ENCODE measurements at regions not wholly inside any gene's neighbourhood (a gene's known extent, or its start where the extent isn't known, plus 50 kb on each side); places are given as distances from the start of the nearest gene placed in this dataset.

DNA sequence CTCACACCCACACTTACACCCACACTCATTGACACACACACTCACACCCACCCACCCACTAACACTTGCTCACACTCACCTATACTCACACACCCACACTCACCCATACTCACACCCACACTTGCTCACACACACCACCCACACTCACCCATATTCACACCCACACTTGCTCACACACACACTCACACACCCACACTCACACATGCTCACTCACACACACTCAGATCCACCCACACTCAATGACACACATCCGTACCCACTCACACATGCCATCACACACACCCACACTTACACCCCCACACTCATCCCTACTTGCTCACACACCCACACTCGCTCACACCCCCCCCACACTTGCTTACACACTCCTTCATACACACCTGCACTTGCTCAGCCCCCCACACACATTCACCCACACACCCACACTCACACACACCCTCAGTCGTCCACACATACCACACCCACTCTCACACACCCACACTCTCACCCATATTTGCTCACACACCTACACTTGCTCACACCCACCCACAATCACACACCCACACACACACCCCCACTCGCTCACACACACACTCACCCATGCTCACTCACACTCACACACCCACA, 321.1 kb upstream of the N4BP1 start:
- DNase-seq: no peak

DNA sequence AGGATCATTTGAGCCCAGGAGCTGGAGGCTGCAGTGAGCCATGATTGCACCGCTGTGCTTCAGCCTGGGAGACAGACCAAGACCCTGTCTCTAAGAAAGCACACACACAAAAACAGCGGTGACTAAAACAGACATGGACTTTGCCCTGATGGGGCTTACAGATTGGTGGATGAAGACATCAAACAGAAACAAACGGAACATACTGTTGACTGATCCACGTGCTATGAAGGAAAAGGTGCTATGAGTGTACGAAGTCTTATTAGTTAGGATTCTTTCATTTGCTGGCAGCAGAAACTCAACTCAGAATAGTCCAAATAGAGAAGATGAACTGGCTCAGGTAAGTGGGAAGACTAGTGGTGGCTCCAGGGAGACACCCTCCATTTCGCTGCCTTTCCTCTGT, 309.8 kb upstream of the N4BP1 start:
- no peak for DNase-seq

DNA sequence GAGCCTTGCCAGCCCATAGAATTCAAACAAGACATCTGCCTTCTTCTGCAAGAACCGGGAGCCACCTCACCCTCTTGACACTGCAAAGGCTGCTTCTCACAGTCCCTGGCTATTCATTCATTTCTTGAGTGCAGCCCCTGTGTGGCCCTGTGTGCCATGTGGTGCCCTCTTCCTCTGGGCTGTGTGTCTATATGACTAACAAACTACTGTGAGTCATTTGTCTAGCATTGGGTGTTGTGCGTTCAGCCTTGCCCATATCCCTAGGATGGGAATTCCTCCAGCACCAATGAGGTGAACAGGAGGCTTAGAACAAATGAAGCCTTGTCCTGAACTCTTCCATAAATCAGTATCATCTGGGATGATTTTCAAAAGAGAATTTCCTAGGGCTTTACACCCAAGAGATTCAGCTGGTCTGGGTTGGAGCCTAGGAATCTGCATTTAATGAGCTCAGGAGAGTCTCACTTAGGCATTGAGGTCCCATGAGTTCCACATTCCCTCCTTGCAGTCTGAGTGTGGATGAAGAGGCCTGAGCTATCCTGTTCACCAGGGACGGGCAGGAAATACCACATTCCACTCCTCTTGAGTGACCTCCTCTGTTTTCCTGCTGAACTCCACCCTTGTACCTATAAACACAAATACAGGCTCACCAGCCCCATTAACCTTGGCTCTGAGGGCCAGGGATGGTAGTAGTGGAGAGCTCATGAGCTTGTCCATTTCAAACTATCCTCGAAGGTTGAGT, 308.7 kb upstream of the N4BP1 start:
- no peak for DNase-seq

DNA sequence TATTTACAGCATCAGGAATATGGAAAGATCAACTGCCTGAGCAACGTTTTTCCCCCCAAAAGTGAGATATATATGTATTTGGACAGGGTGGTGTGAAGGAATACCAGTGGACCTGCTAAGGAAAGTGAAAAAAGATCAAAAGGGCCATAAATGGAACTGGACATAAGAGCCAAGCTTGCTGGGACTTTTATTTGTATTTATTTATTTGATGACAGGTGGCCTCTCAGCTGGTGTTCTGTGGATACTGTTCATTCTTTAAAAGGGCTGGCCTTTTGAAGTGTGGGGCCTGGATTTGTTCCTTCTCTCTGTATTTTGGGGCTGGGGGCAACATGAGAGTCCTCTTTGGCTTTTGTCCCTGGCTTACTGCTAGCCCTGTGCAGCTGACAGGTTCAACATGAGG, 306.6 kb upstream of the N4BP1 start:
- no peak for DNase-seq

DNA sequence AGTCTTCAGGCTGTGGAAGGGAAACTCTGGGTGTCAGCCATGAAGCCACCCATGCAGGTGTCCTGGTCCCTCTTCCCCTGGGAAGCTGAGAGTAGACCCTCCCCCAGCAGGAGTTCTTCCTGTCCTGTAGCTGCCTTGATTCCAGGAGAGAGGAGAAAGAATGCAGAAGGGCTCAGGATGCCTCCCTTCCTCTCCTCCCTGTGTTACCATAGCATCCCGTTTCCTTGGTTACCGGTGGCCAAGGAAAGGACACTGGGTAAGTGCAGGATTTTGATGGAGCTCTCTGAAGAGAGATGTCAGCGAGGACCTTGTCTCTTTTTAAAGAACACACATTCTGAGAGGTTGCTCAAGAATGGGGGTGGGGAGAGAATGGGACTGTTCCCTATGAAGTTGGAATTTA, 304.1 kb upstream of the N4BP1 start:
- DNase-seq: no peak

DNA sequence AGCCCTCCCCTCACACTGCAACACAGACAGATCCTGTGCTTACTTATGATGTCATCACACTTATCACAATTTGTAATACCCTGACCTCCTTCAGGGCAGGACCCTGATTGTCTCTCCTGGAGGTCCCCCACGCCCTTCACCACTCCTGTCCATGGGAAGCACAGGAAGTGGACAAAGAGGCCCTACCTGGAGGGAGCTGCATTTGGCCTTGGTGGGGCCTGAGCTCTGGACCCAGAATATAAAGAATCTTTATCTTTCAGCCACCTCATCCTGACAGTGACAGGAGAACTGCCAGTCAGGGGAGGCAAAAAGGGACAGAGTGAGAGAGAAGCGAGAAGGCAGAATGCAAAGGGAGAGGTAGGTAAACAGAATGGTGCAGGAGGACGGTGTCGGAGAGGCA, 303.4 kb upstream of the N4BP1 start:
- DNase-seq: no peak

DNA sequence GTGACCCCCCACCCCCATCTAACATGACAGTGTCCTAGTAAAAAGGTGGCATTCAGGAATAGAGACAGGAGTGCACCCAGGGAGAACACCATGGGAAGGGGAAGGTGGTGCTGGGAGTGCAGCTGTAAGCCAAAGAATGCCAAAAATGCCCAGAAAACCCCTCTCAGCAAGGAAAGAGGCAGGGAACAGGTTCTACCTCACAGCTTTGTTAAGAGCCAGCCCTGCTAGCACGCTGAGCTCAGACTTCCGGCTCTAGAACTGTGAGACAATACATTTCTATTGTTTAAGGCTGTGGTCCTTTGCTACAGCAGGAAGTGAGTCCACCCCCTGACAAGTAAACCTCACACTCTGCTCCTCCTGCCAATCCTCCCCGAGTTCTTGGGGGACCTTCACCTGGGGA, 302.4 kb upstream of the N4BP1 start:
- no peak for DNase-seq

DNA sequence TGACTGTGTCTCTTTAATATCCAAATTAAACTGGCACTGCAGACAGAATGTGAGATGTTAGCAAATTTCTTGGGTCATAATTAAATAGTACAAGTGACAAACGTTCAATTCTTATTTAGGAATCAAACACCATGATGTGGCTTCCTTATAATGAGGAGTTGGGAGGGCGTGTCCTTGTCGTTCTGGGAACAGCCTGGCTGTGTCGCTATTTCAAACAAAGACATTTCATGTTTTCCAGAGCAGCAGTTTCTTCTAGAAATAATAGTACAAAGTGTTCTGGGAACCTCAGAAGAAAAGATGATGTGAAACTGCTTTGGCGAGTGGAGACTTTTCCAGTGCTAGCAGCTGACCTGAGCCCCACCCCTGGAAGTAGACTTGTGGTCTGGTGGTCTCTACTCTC, 301.7 kb upstream of the N4BP1 start:
- no peak for DNase-seq

DNA sequence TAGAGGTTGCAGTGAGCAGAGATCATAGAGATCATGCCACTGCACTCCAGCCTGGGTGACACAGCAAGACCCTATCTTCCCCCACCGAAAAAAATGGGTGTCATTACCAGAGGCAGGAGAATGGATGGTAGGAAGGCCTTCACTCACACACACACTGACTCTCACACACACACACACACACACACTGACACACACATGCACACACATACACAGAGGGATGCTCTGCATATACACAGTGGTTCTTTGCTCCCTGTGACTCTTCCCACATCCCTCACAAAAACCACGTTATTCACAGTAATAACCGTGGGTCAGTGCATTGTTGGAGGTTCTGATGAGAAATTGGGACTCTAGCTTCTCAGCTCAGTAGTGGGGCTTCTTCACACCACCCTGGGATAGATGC, 300.2 kb upstream of the N4BP1 start:
- DNase-seq: no peak

DNA sequence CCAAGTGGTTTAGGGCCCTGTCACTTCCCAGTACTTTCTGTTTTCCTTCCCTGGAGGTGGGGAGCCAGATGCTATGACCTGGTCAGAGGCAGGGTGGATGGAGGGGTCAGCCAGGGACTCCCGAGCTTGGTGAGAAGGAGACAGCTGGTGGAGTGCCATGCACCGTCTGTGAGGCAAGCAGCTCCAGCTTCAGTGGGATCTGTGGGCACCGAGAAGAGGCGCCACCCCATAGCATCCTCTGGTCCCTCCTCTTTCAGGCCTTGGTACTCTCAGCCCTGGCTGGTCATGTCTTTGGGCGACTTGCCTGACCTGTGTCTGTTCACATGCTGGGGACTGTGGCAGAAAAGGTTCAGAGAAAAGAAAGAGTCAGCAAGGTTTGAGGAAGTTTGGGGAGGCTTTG, 299.3 kb upstream of the N4BP1 start:
- no peak for DNase-seq

DNA sequence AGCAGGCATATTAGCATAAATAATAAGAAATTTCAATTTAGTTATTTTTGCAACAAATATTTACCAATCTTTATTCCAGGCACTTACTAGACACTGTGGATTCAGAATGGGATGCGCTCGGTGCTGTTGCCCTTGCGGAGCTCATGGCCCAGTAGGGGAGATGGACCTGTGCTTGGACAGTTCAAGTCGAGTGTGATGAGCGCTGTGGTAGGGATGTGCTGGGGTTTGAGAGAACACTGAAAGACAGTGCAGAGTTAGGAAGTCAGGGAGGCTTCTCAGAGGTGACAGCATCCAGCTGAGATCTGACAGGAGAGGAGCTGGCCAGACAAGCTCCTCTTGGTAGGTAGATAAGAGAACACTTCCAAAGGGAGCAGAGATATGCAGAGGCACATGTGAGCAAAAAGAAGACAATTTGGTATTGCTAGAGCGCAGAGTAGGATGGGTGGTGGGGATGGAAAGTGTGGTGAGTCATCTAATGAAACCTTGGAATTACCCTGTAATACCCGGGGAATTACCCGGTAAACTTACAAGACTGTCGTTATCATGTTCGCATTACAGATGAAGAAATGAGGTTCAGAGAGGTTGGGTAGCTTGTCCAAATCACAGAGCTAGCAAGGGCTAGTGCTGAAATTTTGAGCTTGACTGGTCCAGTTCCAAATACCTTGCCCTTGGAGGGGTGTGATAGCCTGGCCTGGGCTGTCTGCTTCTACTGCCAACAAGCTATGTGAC, 298.1 kb upstream of the N4BP1 start:
- DNase-seq: no peak

DNA sequence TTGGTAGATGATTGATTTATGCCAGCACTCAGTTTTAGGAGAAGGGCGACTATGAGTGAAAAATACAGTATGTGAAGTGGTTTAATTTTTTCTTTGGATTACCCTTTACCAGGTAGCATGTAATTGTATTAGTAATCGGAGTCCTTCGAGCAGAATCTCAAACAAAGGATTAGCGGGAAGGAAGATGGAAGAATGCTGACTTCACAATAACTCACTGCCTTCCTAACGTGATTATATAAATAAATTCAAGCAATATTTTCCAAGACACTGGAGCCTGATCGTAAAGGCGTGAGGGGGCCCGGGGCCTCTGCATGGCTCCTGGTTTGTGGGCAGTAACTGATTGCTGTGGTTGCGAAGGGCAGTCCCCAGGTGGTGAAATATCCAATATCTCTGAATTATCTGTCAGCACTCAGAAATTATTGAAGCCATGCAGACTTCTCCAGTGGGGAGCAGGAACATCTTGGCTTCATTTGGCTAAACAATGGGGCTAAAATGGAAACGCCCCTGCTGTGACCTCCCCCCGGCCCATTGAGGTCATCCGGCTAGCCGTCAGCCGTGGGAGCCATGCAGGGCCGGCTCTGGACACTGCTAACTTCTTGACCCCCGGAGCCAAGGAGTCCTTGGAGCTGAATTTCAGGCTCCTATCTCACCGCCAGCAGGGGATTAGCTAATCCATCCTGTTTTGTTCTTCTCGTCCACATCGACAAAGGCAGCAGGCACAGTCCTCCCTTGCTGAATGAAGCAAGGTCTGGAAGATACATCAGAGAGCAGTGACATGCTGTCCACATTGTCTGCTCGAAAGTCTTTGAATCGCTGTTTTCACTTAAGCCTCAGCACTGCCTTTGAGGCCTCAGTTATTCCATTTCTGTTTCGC, 295.9 kb upstream of the N4BP1 start:
- no peak for DNase-seq

DNA sequence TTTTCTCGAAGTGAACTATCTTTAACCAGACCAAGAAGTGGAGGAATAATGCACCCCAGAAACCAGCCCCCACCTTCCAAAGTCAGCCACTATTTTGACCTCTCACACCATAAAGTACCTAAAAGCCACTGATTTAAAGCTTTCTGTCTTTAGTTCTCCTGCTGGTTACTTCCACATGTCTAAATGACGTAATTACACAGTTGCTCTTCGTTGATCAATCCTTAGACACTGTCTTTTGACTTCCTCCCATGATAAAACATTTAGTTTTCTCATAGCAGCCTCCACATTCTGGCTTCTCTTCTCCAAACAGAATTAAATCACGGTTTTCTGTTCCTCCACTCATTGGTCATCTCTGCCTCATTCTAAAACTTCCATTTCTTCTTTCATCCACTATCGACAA, 294.4 kb upstream of the N4BP1 start:
- DNase-seq: no peak

DNA sequence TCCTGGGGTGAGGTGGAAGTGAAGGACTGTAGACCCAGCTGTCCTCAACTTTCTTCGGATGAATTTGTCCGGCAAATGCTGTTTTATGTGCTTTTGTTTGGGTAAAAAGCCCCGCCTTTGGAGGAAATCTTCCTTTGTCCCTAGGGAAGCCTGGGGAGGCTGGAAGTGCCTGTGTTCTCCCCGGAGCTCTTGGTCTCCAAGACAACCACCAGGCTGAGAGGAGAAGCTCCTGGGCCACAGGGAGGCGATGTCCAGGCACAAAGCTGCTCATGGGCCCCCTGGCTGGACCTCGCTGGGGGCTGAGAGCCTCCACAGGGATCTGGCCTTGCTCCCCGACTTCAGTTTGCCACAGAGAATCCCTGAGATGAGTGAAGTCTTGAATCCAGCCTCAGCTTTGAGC, 293.1 kb upstream of the N4BP1 start:
- DNase-seq: no peak

DNA sequence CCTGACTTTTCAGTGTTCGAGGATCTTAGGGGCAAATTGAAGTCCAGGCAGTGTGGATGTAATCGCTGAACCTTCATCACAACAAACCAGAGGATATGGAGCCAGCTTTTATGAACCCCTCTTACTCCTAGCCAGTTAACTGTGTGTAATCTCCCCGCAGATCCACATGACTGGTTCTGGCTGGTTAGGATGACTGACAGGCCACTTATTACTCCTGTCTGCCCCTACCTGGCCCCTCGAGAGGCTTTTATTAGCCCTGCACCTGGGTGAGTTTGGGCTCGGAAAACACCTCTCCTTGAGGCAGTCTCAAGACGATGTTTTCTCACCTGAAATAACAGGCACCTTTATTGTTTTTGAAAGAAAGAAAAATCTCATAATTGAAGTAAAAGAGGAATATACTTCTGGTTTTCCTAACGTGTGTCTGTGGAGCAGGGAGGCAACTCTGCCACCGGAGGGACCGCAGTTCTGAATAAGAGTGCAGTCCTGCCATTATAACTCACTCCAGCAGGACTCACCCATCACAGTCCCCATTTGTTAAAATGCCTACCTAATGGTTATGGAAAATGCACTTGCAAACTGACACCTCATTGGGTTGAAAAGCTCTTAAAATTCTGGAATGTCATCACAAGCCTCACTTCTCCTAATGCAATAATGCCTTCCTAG, 291.9 kb upstream of the N4BP1 start:
- no peak for DNase-seq

DNA sequence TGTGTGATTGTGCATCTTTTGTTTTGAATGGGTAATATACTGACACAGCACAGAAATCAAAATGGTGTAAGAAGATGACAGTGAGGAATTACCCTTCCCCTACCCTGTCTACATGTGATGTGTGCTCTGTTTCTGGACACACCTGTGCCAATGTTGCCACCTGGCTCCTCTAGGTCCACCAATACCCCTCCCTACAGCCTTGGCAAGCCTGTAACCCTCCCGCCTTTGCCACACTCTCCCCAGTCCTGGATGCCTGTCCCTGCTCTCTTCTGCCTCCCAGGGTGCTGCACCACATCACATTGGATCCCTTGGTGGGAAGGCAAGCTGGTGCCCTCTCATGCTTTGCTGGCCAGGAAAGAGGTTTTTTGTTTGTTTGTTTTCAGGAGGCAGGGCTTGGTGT, 289.5 kb upstream of the N4BP1 start:
- no peak for DNase-seq

DNA sequence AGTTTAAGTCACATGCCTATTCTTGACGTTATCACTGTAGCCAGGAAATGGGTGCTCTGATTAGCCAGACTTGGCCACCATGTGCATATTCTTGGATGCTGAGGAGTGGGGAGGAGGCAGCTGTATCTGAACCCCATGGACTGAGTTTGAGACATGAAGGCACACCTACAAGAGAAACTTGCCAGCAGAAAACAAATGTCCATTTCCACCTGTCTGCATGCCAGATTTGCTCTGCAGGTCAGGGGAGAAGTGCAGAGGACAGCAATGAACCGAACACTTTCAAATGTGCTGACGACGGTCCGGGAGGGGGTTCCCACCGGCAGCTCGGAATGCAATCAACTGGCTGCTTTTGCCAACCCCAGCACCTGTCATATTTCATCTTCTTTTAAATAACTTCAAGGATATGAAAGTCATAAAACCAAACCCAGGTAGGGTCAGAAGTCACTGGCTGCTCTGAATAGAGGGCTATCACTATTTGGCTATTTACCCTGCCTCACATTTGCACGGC, 287.8 kb upstream of the N4BP1 start:
- no peak for DNase-seq

DNA sequence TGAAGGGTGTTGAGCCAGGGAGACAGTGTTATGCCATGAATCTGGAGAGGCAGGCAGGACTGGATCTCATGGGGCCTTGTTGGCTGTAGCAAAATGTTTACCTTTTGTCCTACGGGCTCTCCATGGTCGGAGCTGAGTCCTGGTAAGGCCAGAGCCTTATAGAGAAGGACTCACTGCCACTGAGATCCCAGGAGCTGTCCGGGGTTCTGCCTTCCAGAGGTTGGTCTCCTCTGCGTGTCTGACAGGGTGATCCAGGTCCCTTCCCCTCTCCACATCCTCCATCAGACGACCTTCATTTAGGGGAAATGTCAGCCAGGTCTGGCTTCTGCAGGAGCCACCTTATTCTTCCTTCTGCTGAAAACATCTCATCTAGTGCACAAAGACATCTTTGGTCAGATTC, 285.2 kb upstream of the N4BP1 start:
- DNase-seq: no peak

DNA sequence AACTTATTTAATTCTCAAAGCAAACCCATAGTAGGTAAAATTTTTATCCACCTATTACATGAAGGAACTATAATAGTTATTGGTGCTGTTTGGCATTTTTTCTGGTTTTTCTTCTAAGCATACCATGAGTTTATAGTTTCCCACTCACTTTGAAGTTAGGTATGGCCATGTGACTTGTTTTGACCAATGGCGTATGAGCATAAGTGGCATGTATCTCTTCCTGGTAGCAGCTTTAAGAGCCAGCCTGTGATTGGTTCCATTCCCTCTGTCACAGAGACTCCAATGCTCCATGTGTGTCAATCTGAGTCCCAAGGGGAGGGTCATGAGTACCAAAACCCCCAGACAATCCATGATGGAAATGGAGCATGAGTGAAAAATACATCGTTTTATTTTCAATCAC, 282.9 kb upstream of the N4BP1 start:
- no peak for DNase-seq

DNA sequence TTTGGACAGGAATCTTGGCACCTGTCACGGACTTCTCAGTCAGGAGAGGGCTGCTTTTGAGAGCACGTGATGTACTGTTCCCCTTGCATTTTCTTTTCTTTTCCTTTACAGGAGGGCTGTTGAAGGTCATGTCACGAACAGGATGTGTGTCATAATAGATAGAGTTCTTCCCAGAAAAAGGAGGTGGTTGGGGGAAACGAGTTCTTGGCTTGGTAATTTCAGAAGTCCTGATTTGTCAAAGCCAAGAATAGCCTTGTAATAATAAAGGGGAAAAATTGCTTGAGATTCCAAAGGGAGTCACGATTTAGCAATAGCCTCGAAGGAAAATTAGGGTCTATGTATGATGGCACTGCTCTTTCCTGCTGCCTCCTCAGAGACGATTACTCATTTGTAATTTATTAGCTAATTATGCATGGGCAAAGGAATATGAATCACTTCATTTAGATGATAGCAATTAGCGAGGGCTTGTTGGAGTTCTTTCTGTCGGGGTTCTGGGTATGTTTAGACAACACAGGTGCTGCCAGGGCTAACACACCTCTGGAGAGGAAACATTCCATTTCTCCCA, 277.7 kb upstream of the N4BP1 start:
- no peak for DNase-seq

DNA sequence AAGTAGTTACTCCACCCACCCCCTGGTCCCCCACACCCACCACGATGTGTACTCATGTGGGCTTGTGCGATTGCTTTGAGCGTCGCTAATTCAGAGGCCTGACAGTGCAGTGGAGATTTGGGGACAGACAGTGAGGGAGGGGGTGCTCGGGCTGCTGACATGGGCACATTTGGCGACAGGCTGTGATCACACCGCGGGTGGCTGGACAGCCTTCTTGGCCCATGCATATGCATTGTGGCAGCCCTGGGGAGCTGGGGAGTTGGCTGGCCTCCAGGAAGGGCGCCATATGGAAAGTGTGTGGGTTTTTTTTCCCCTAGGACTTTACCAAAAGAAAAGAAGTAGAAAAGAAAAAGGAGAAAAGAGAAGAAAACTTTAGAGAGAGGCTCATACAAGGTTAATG, 275.5 kb upstream of the N4BP1 start:
- DNase-seq: no peak

DNA sequence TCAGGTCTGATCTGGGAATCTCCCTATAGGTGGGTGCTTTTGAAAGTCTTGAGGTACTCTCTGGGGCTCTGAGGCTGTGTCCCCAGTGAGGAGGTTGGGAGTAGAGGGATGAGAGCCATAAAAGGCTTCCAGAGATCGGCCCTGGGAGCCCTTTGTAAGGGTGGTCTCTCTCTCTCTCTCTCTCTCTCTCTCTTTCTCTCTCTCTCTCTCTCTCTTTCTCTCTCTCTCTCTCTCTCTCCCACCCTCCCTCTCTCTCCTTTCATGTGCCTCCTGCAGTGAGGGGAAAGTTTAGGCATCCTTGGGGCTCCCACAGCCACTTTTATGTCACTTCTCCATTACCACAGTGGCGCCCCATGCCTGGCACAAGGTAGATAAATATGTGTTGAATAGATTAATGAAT, 271.3 kb upstream of the N4BP1 start:
- no peak for DNase-seq
